ENCODE measurements at regions not wholly inside any gene's neighbourhood (a gene's known extent, or its start where the extent isn't known, plus 50 kb on each side); places are given as distances from the start of the nearest gene placed in this dataset.

DNA sequence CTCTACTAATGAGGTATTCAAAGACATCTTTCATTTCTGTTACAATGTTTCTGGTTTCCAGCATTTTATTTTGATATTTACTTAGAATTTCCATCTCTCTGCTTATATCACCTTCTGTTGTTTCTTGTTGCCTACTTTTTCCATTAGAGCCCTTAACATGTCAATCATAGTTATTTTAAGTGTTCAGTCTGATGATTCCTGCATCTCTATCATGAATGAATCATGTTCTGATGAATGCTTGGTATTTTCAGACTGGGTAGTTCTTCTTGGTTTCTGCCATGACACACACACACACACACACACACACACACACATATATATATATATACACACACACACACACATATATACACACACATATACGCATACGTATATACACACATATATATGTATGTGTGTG is 486.4 kb upstream of the ISX start:
- ChIA-PET CTCF (no interaction called here), RAD21 (ENCODE audit: low non-redundant PET in 1 of 2, low total read pairs in 2 of 2, uncharacterized antibody in 2 of 2, unreplicated experiment in 2 of 2) (no interaction called here), POLR2A (no interaction called here)
- Histone ChIP-seq H3K9me3 (ENCODE audit: control insufficient read depth in 1 of 2, insufficient read depth in 1 of 2, low read depth in 1 of 2, low read length in 2 of 2) (peaks cover 4 to 15% of the 10 kb centered on the region in 2 experiments; a peak in 2 of 4 replicates), H3K79me2 (ENCODE audit: insufficient read depth, low read length) (no peaks in the 10 kb centered on the region), H3K27me3 (ENCODE audit: insufficient read depth, low read length) (no peaks in the 10 kb centered on the region), H2AFZ (ENCODE audit: low read depth, low read length, poor library complexity, severe bottlenecking) (no peak overlapping the region), H3K9ac (ENCODE audit: low read length) (no peak overlapping the region), H3K4me2 (ENCODE audit: low read length) (no peak overlapping the region), H3K4me3 (replicated peaks in 1 of 2; ENCODE audit: low read depth in 1 of 2, low read length in 2 of 2) (no peak overlapping the region), H3K27ac (ENCODE audit: low read depth, low read length) (no peak overlapping the region), H3K36me3 (ENCODE audit: control insufficient read depth in 1 of 2, insufficient read depth in 2 of 2, low read length in 2 of 2) (no peaks in the 10 kb centered on the region), H3K4me1 (ENCODE audit: control insufficient read depth in 1 of 2, insufficient read depth in 2 of 2, low read length in 2 of 2) (no peaks in the 10 kb centered on the region), H3K9me2 (ENCODE audit: insufficient read depth) (no peaks in the 10 kb centered on the region), H4K20me1 (ENCODE audit: insufficient read depth) (no peaks in the 10 kb centered on the region)
- BruUV-seq (replicated peaks), result no TSS peak
- TF ChIP-seq, protein P1, sequence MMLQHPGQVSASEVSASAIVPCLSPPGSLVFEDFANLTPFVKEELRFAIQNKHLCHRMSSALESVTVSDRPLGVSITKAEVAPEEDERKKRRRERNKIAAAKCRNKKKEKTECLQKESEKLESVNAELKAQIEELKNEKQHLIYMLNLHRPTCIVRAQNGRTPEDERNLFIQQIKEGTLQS (IDR thresholded peaks at IDR 0.05), result no peak
- TF ChIP-seq SRF (IDR thresholded peaks at IDR 0.05; ENCODE audit: low read depth), result no peak
- ATAC-seq, result no peak
- intact Hi-C loops (cut with micrococcal nuclease), result no loop called here
- no peak for DNase-seq (ENCODE audit: low read depth, low spot score)

DNA sequence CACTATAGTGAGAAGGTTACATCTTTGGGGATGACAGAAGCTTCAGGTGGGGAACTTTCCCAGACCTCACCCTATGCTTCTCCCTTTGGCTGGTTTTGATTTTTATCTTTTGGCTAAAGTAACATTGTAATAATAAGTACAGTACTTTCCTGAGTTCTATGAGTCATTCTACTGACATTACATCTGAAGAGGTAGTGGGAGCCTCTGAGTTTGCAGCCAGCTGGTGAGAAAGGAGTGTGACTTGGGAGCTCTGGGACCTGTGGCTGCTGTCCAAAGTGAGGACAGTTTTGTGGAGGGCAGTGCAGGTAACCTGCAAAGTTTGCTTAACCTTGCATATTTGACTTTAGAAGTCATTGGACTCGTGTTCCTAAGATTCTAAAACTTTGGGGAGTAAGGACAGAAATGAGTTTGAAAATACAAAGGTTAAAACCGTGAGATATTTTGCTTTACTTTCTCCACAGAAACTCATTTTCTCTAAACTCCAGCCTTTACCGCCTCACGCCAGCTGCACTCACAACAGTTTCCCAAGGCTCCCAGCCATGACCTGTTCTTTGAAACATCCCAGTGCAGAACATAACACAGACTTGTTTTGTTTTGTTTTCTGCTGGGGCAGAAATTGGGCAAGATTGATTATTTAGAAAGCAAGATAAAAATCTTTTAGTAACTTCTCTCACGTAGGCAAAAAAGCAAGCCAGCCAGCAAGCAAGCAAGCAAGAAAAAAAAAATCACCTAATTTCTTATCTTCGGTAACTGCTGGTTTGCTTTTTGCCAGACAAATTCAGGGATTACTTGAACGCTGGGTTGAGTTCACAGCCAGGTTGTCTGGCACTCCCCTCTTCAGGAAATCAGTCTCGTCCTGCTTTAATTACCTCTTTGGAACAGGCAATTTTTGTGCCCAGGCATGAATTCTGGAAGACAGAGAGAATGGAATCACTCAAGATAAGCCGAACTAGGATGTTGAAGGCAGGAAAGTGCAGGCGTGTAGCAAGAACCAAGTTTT is 478.3 kb upstream of the ISX start:
- ChIA-PET CTCF (no interaction called here), RAD21 (ENCODE audit: low non-redundant PET in 1 of 2, low total read pairs in 2 of 2, uncharacterized antibody in 2 of 2, unreplicated experiment in 2 of 2) (no interaction called here), POLR2A (no interaction called here)
- intact Hi-C loops (cut with micrococcal nuclease), result no loop called here
- H3K79me2 ChIP-seq (ENCODE audit: insufficient read depth, low read length), result no peaks in the 10 kb centered on the region
- ATAC-seq (no peak), DNase-seq (ENCODE audit: low read depth, low spot score) (no peak)
- H3K27me3 ChIP-seq (ENCODE audit: insufficient read depth, low read length), result no peaks in the 10 kb centered on the region
- no TSS peak for BruUV-seq (replicated peaks)
- H3K9ac ChIP-seq (ENCODE audit: low read length), result no peak overlapping the region
- H3K27ac ChIP-seq (ENCODE audit: low read depth, low read length), result no peak overlapping the region
- TF ChIP-seq, protein P2, sequence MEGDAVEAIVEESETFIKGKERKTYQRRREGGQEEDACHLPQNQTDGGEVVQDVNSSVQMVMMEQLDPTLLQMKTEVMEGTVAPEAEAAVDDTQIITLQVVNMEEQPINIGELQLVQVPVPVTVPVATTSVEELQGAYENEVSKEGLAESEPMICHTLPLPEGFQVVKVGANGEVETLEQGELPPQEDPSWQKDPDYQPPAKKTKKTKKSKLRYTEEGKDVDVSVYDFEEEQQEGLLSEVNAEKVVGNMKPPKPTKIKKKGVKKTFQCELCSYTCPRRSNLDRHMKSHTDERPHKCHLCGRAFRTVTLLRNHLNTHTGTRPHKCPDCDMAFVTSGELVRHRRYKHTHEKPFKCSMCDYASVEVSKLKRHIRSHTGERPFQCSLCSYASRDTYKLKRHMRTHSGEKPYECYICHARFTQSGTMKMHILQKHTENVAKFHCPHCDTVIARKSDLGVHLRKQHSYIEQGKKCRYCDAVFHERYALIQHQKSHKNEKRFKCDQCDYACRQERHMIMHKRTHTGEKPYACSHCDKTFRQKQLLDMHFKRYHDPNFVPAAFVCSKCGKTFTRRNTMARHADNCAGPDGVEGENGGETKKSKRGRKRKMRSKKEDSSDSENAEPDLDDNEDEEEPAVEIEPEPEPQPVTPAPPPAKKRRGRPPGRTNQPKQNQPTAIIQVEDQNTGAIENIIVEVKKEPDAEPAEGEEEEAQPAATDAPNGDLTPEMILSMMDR (IDR thresholded peaks at IDR 0.05 in 2 of 3, conservative IDR thresholded peaks at IDR 0.05 in 1 of 3; ENCODE audit: borderline replicate concordance in 1 of 3, insufficient read depth in 1 of 3, low read depth in 2 of 3, low read length in 2 of 3), result no peak
- TF ChIP-seq ELF1 (IDR thresholded peaks at IDR 0.05; ENCODE audit: borderline replicate concordance, low read depth), result no peak
- TF ChIP-seq, protein P3, sequence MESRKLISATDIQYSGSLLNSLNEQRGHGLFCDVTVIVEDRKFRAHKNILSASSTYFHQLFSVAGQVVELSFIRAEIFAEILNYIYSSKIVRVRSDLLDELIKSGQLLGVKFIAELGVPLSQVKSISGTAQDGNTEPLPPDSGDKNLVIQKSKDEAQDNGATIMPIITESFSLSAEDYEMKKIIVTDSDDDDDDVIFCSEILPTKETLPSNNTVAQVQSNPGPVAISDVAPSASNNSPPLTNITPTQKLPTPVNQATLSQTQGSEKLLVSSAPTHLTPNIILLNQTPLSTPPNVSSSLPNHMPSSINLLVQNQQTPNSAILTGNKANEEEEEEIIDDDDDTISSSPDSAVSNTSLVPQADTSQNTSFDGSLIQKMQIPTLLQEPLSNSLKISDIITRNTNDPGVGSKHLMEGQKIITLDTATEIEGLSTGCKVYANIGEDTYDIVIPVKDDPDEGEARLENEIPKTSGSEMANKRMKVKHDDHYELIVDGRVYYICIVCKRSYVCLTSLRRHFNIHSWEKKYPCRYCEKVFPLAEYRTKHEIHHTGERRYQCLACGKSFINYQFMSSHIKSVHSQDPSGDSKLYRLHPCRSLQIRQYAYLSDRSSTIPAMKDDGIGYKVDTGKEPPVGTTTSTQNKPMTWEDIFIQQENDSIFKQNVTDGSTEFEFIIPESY (IDR thresholded peaks at IDR 0.05; ENCODE audit: extremely low read depth, insufficient replicate concordance, low read length), result no peak
- no peak for TF ChIP-seq EGR1 (IDR thresholded peaks at IDR 0.05; ENCODE audit: low read depth)
- no peak for TF ChIP-seq EZH2phosphoT487 (IDR thresholded peaks at IDR 0.05; ENCODE audit: borderline replicate concordance)
- no peaks in the 10 kb centered on the region for H3K4me1 ChIP-seq (ENCODE audit: control insufficient read depth in 1 of 2, insufficient read depth in 2 of 2, low read length in 2 of 2)
- H3K36me3 ChIP-seq (ENCODE audit: control insufficient read depth in 1 of 2, insufficient read depth in 2 of 2, low read length in 2 of 2), result no peaks in the 10 kb centered on the region
- no peaks in the 10 kb centered on the region for H3K9me2 ChIP-seq (ENCODE audit: insufficient read depth)
- H3K4me2 ChIP-seq (ENCODE audit: low read length), result no peak overlapping the region
- H2AFZ ChIP-seq (ENCODE audit: low read depth, low read length, poor library complexity, severe bottlenecking), result no peak overlapping the region
- H3K9me3 ChIP-seq (ENCODE audit: control insufficient read depth in 1 of 2, insufficient read depth in 1 of 2, low read depth in 1 of 2, low read length in 2 of 2), result peaks cover 10 to 40% of the 10 kb centered on the region in 2 experiments; a peak in 2 of 4 replicates
- H4K20me1 ChIP-seq (ENCODE audit: insufficient read depth), result no peaks in the 10 kb centered on the region
- no peak overlapping the region for H3K4me3 ChIP-seq (replicated peaks in 1 of 2; ENCODE audit: low read depth in 1 of 2, low read length in 2 of 2)
